ENCODE measurements at regions not wholly inside any gene's neighbourhood (a gene's known extent, or its start where the extent isn't known, plus 50 kb on each side); places are given as distances from the start of the nearest gene placed in this dataset.
"Not testable (repeated sequence)": the region's sequence is repeated elsewhere in the genome, so short reads cannot be mapped to it uniquely, and the experiment has no call there.

GRCh38 chr2:91571239-91571923 lies 2879.9 kb downstream of the RPIA start:
- DNase-seq (ENCODE audit: low spot score), result not testable (repeated sequence)

- not testable (repeated sequence) for DNase-seq (ENCODE audit: low spot score)
Measured at GRCh38 chr2:91573018-91573417, 2881.5 kb downstream of the RPIA start.

- DNase-seq (ENCODE audit: low spot score), result not testable (repeated sequence)
Measured at GRCh38 chr2:91573755-91574154, 2882.3 kb downstream of the RPIA start.

- DNase-seq (ENCODE audit: low spot score), result not testable (repeated sequence)
Measured at GRCh38 chr2:91574255-91574654, 2882.8 kb downstream of the RPIA start.

- DNase-seq (ENCODE audit: low spot score), result not testable (repeated sequence)
Measured at GRCh38 chr2:91575701-91576100, 2884.2 kb downstream of the RPIA start.

- DNase-seq (ENCODE audit: low spot score), result not testable (repeated sequence)
Measured at GRCh38 chr2:91577406-91577805, 2885.9 kb downstream of the RPIA start.

GRCh38 chr2:91578678-91579077 lies 2887.2 kb downstream of the RPIA start:
- DNase-seq (ENCODE audit: low spot score), result not testable (repeated sequence)

- DNase-seq (ENCODE audit: low spot score), result not testable (repeated sequence)
Measured at GRCh38 chr2:91579555-91579954, 2888.1 kb downstream of the RPIA start.

GRCh38 chr2:91580043-91580442 lies 2888.6 kb downstream of the RPIA start:
- DNase-seq (ENCODE audit: low spot score), result not testable (repeated sequence)

GRCh38 chr2:91587098-91587497 lies 2895.6 kb downstream of the RPIA start:
- not testable (repeated sequence) for DNase-seq (ENCODE audit: low spot score)

GRCh38 chr2:91587908-91588535 lies 2896.5 kb downstream of the RPIA start:
- not testable (repeated sequence) for DNase-seq (ENCODE audit: low spot score)

- DNase-seq (ENCODE audit: low spot score), result not testable (repeated sequence)
Measured at GRCh38 chr2:91588782-91589223, 2897.3 kb downstream of the RPIA start.

- not testable (repeated sequence) for DNase-seq (ENCODE audit: low spot score)
Measured at GRCh38 chr2:91589454-91590328, 2898.2 kb downstream of the RPIA start.

GRCh38 chr2:91590381-91590780 lies 2898.9 kb downstream of the RPIA start:
- DNase-seq (ENCODE audit: low spot score), result not testable (repeated sequence)

- not testable (repeated sequence) for DNase-seq (ENCODE audit: low spot score)
Measured at GRCh38 chr2:91591066-91591465, 2899.6 kb downstream of the RPIA start.

- DNase-seq (ENCODE audit: low spot score), result not testable (repeated sequence)
Measured at GRCh38 chr2:91597436-91597835, 2906.0 kb downstream of the RPIA start.

GRCh38 chr2:91598519-91598918 lies 2907.0 kb downstream of the RPIA start:
- not testable (repeated sequence) for DNase-seq (ENCODE audit: low spot score)

GRCh38 chr2:91599000-91599399 lies 2907.5 kb downstream of the RPIA start:
- not testable (repeated sequence) for DNase-seq (ENCODE audit: low spot score)

- not testable (repeated sequence) for DNase-seq (ENCODE audit: low spot score)
Measured at GRCh38 chr2:91602860-91603259, 2911.4 kb downstream of the RPIA start.

- DNase-seq (ENCODE audit: low spot score), result not testable (repeated sequence)
Measured at GRCh38 chr2:91603996-91604395, 2912.5 kb downstream of the RPIA start.

GRCh38 chr2:91604629-91605028 lies 2913.2 kb downstream of the RPIA start:
- DNase-seq (ENCODE audit: low spot score), result not testable (repeated sequence)

GRCh38 chr2:91623739-91624138 lies 2932.3 kb downstream of the RPIA start:
- not testable (repeated sequence) for DNase-seq (ENCODE audit: low spot score)

Measured in germinal center (tissue), 1 donor.